GM18519 (cell line): ENCODE measurements at regions not wholly inside any gene's neighbourhood (a gene's known extent, or its start where the extent isn't known, plus 50 kb on each side); places are given as distances from the start of the nearest gene placed in this dataset.

Experiments used
- ATAC-seq: cut with Tn5 transposase; IDR thresholded peaks from one replicate; pipeline ENCODE4 v1.9.1; 2021; ENCODE audit warnings: mild to moderate bottlenecking, moderate library complexity; ENCODE audit not compliant: unreplicated experiment, low FRiP score

- no peak for ATAC-seq
These were observed 60.1 kb upstream of the TRABD2B start for GRCh38 chr1:48057249-48057648.

- ATAC-seq, result no peak
These were observed 58.9 kb upstream of the TRABD2B start for GRCh38 chr1:48055876-48056764.

- no peak for ATAC-seq
These were observed 57.0 kb upstream of the TRABD2B start for GRCh38 chr1:48054232-48054631.

GRCh38 chr1:48052923-48053291 is 55.7 kb upstream of the TRABD2B start:
- no peak for ATAC-seq

- no peak for ATAC-seq
These were observed 54.4 kb upstream of the TRABD2B start for GRCh38 chr1:48051466-48052126.

- ATAC-seq, result no peak
These were observed 52.8 kb upstream of the TRABD2B start for GRCh38 chr1:48049823-48050535.

- ATAC-seq, result no peak
These were observed 51.8 kb upstream of the TRABD2B start for GRCh38 chr1:48048980-48049379.

GRCh38 chr1:48048064-48048463 is 50.9 kb upstream of the TRABD2B start:
- no peak for ATAC-seq

GRCh38 chr1:48047116-48047515 is 49.9 kb upstream of the TRABD2B start:
- no peak for ATAC-seq
